ENCODE measurements at regions not wholly inside any gene's neighbourhood (a gene's known extent, or its start where the extent isn't known, plus 50 kb on each side); places are given as distances from the start of the nearest gene placed in this dataset.
"Not testable (repeated sequence)": the region's sequence is repeated elsewhere in the genome, so short reads cannot be mapped to it uniquely, and the experiment has no call there.

GRCh38 chr4:31461421-31461820 lies 741.3 kb downstream of the PCDH7 start:
- Histone ChIP-seq H3K4me3 (no peak overlapping the region), H3K4me1 (no peaks in the 10 kb centered on the region), H3K9me3 (no peaks in the 10 kb centered on the region), H3K36me3 (no peaks in the 10 kb centered on the region), H3K27me3 (no peaks in the 10 kb centered on the region), H3K27ac (no peak overlapping the region)
- in situ Hi-C loops (cut with MboI; ENCODE audit: low sequenced_read_pairs in 4 of 4) = no loop called here
- DNase-seq (no peak), ATAC-seq (no peak)
- intact Hi-C loops (cut with DNase I; ENCODE audit: low total_unique reads) = no loop called here
- TF ChIP-seq POLR2A (IDR thresholded peaks at IDR 0.05) (no peak), CTCF (IDR thresholded peaks at IDR 0.05 in 4 of 5, conservative IDR thresholded peaks at IDR 0.05 in 1 of 5) (no peak)

GRCh38 chr4:31467781-31468180 lies 747.6 kb downstream of the PCDH7 start:
- TF ChIP-seq POLR2A (IDR thresholded peaks at IDR 0.05) = no peak
- no peak for TF ChIP-seq CTCF (IDR thresholded peaks at IDR 0.05 in 4 of 5, conservative IDR thresholded peaks at IDR 0.05 in 1 of 5)
- intact Hi-C loops (cut with DNase I; ENCODE audit: low total_unique reads) (no loop called here), in situ Hi-C loops (cut with MboI; ENCODE audit: low sequenced_read_pairs in 4 of 4) (no loop called here)
- DNase-seq (no peak), ATAC-seq (no peak)
- Histone ChIP-seq H3K36me3 (no peaks in the 10 kb centered on the region), H3K27me3 (no peaks in the 10 kb centered on the region), H3K4me3 (no peak overlapping the region), H3K27ac (no peak overlapping the region), H3K4me1 (no peaks in the 10 kb centered on the region), H3K9me3 (no peaks in the 10 kb centered on the region)

- DNase-seq (no peak), ATAC-seq (no peak)
- Histone ChIP-seq H3K4me1 (no peaks in the 10 kb centered on the region), H3K9me3 (no peaks in the 10 kb centered on the region), H3K4me3 (no peak overlapping the region), H3K36me3 (no peaks in the 10 kb centered on the region), H3K27ac (no peak overlapping the region), H3K27me3 (no peaks in the 10 kb centered on the region)
- TF ChIP-seq CTCF (IDR thresholded peaks at IDR 0.05 in 4 of 5, conservative IDR thresholded peaks at IDR 0.05 in 1 of 5) = no peak
- TF ChIP-seq POLR2A (IDR thresholded peaks at IDR 0.05) = no peak
- in situ Hi-C loops (cut with MboI; ENCODE audit: low sequenced_read_pairs in 4 of 4) = no loop called here
- intact Hi-C loops (cut with DNase I; ENCODE audit: low total_unique reads) = no loop called here
Observed at GRCh38 chr4:31474221-31474620, 754.1 kb downstream of the PCDH7 start.

- no peak for DNase-seq
- ATAC-seq = no peak
- intact Hi-C loops (cut with DNase I; ENCODE audit: low total_unique reads) (no loop called here), in situ Hi-C loops (cut with MboI; ENCODE audit: low sequenced_read_pairs in 4 of 4) (no loop called here)
- Histone ChIP-seq H3K27me3 (no peaks in the 10 kb centered on the region), H3K27ac (no peak overlapping the region), H3K36me3 (no peaks in the 10 kb centered on the region), H3K9me3 (no peaks in the 10 kb centered on the region), H3K4me3 (no peak overlapping the region), H3K4me1 (no peaks in the 10 kb centered on the region)
- TF ChIP-seq CTCF (IDR thresholded peaks at IDR 0.05 in 4 of 5, conservative IDR thresholded peaks at IDR 0.05 in 1 of 5) = no peak
- no peak for TF ChIP-seq POLR2A (IDR thresholded peaks at IDR 0.05)
Observed at GRCh38 chr4:31482691-31483090, 762.5 kb downstream of the PCDH7 start.

- H3K36me3 ChIP-seq; H3K9me3 ChIP-seq; H3K27me3 ChIP-seq; intact Hi-C loops (cut with DNase I; ENCODE audit: low total_unique reads); H3K27ac ChIP-seq; in situ Hi-C loops (cut with MboI; ENCODE audit: low sequenced_read_pairs in 4 of 4); DNase-seq; H3K4me3 ChIP-seq; ATAC-seq; H3K4me1 ChIP-seq: not testable (repeated sequence)
Observed at GRCh38 chr4:31499216-31499615, 779.0 kb downstream of the PCDH7 start.
